GM12872 (cell line): ENCODE measurements at regions not wholly inside any gene's neighbourhood (a gene's known extent, or its start where the extent isn't known, plus 50 kb on each side); places are given as distances from the start of the nearest gene placed in this dataset.

Experiments
- CTCF ChIP-seq: IDR thresholded peaks from 3 replicates; pipeline ENCODE4 v1.5.1; 2011; ENCODE audit warnings: low read depth, mild to moderate bottlenecking, low read length, moderate library complexity; ENCODE audit not compliant: insufficient read depth

- no peak for TF ChIP-seq CTCF
These were observed 552.7 kb downstream of the SNAPC1 start for GRCh38 chr14:62314871-62315270.

- TF ChIP-seq CTCF = no peak
These were observed 553.4 kb downstream of the SNAPC1 start for GRCh38 chr14:62315631-62316030.

- no peak for TF ChIP-seq CTCF
These were observed 560.0 kb downstream of the SNAPC1 start for GRCh38 chr14:62322216-62322615.

- no peak for TF ChIP-seq CTCF
These were observed 567.2 kb downstream of the SNAPC1 start for GRCh38 chr14:62329427-62329826.

GRCh38 chr14:62347562-62348011 lies 585.4 kb downstream of the SNAPC1 start:
- TF ChIP-seq CTCF = no peak

GRCh38 chr14:62357362-62357761 lies 595.1 kb downstream of the SNAPC1 start:
- TF ChIP-seq CTCF = no peak

GRCh38 chr14:62364161-62364560 lies 601.9 kb downstream of the SNAPC1 start:
- no peak for TF ChIP-seq CTCF

- TF ChIP-seq CTCF = no peak
These were observed 602.6 kb downstream of the SNAPC1 start for GRCh38 chr14:62364800-62365280.
